Osteoblast (primary cell): ENCODE measurements at regions not wholly inside any gene's neighbourhood (a gene's known extent, or its start where the extent isn't known, plus 50 kb on each side); places are given as distances from the start of the nearest gene placed in this dataset.

Experiments
- DNase-seq: peaks from one replicate; pipeline ENCODE4 v3.0.0; 2011; ENCODE audit warnings: low spot score, mixed read lengths; ENCODE audit not compliant: insufficient read length; ENCODE audit errors: missing footprints
- H2AFZ ChIP-seq: 2 replicates; pipeline ENCODE4 v1.6.0; 2011; ENCODE audit warnings: mild to moderate bottlenecking, low read length
- H3K27ac ChIP-seq: 2 replicates; pipeline ENCODE4 v1.5.1; 2011; ENCODE audit warnings: mild to moderate bottlenecking, low read depth, low read length, moderate library complexity
- H3K27me3 ChIP-seq: 2 replicates; pipeline ENCODE4 v1.6.0; 2012; ENCODE audit warnings: mild to moderate bottlenecking, control low read depth, inconsistent platforms, low read length, moderate library complexity; ENCODE audit not compliant: insufficient read depth
- H3K36me3 ChIP-seq: 2 replicates; pipeline ENCODE4 v1.5.1; 2011; ENCODE audit warnings: mild to moderate bottlenecking, low read length, control low read depth, moderate library complexity; ENCODE audit not compliant: insufficient read depth
- H3K4me1 ChIP-seq: 2 replicates; pipeline ENCODE4 v1.5.1; 2011; ENCODE audit warnings: mild to moderate bottlenecking, low read length, control low read depth, moderate library complexity; ENCODE audit not compliant: insufficient read depth
- H3K4me2 ChIP-seq: 2 replicates; pipeline ENCODE4 v1.6.0; 2011; ENCODE audit warnings: mild to moderate bottlenecking, low read length; ENCODE audit not compliant: insufficient read depth
- H3K4me3 ChIP-seq: fragments of 200-600 bp; sonication (generic); 3 replicates; pipeline ENCODE4 v1.5.1; 2012; ENCODE audit warnings: mild to moderate bottlenecking, low read length, inconsistent platforms; ENCODE audit not compliant: insufficient read depth
- H3K79me2 ChIP-seq: 2 replicates; pipeline ENCODE4 v1.6.0; 2012; ENCODE audit warnings: mild to moderate bottlenecking, low read length, control low read depth, inconsistent platforms; ENCODE audit not compliant: insufficient read depth
- H3K9me3 ChIP-seq: 2 replicates; pipeline ENCODE4 v1.5.1; 2011; ENCODE audit warnings: low read depth, low read length, control low read depth
- H4K20me1 ChIP-seq: 2 replicates; pipeline ENCODE4 v1.6.0; 2012; ENCODE audit warnings: mild to moderate bottlenecking, low read length, control low read depth; ENCODE audit not compliant: insufficient read depth
- CTCF ChIP-seq: IDR thresholded peaks from 2 replicates; pipeline ENCODE4 v1.5.1; 2011; ENCODE audit warnings: mild to moderate bottlenecking, low read depth, low read length, moderate library complexity; ENCODE audit errors: extremely low read depth

DNA sequence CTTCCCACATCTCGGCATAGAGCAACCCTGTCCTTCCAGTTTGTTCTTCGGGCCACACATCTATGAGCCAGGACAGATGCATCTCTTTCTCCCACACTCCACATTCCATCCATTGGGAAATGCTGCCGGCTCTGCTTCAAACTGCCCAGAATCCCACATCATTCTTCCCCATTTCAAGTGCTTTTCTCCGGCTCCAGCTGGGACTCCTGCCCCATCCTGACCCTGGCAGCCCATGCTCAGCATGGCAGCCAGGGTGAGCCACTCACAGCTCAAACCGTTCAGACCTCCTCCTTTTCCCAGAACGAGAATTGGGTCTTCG lies 132.8 kb upstream of the SDK2 start:
- Histone ChIP-seq H3K9me3 (no peaks in the 10 kb centered on the region), H4K20me1 (no peaks in the 10 kb centered on the region), H2AFZ (no peak overlapping the region), H3K36me3 (no peaks in the 10 kb centered on the region), H3K27me3 (peaks cover 9% of the 10 kb centered on the region), H3K4me1 (no peaks in the 10 kb centered on the region), H3K4me3 (no peak overlapping the region), H3K79me2 (no peaks in the 10 kb centered on the region), H3K4me2 (no peak overlapping the region), H3K27ac (no peak overlapping the region)
- TF ChIP-seq CTCF = no peak
- DNase-seq = no peak

DNA sequence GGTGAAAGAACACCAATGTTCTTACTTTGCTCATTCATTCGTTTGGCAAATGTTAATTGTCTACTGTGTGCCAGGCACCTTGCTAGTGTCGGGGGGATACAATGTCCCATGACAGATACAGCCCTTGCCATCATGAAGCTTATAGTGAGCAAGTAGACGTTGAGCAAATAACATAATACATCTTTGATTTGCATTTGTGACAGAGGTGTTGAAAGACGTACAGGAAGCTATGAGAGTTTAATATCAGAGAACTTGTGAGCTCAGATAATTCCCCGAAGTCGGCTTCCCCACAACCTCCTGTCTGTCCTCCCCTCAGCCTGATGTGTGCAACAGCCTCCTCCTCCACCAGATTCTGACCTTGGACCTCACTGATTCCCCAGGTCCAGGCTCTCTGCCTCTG lies 138.0 kb upstream of the SDK2 start:
- H2AFZ ChIP-seq = no peak overlapping the region
- no peak overlapping the region for H3K4me3 ChIP-seq
- no peak overlapping the region for H3K4me2 ChIP-seq
- no peak for TF ChIP-seq CTCF
- peaks cover 18% of the 10 kb centered on the region for H3K27me3 ChIP-seq
- H3K27ac ChIP-seq = no peak overlapping the region
- H4K20me1 ChIP-seq = no peaks in the 10 kb centered on the region
- H3K4me1 ChIP-seq = no peaks in the 10 kb centered on the region
- no peaks in the 10 kb centered on the region for H3K79me2 ChIP-seq
- DNase-seq = no peak
- no peaks in the 10 kb centered on the region for H3K9me3 ChIP-seq
- H3K36me3 ChIP-seq = no peaks in the 10 kb centered on the region

GRCh38 chr17:73782641-73783381 lies 138.6 kb upstream of the SDK2 start:
- no peaks in the 10 kb centered on the region for H3K36me3 ChIP-seq
- H3K4me3 ChIP-seq = no peak overlapping the region
- DNase-seq = no peak
- no peaks in the 10 kb centered on the region for H3K9me3 ChIP-seq
- TF ChIP-seq CTCF = no peak
- no peaks in the 10 kb centered on the region for H3K79me2 ChIP-seq
- no peak overlapping the region for H3K4me2 ChIP-seq
- no peaks in the 10 kb centered on the region for H3K4me1 ChIP-seq
- H3K27me3 ChIP-seq = peaks cover 21% of the 10 kb centered on the region
- H2AFZ ChIP-seq = no peak overlapping the region
- H4K20me1 ChIP-seq = no peaks in the 10 kb centered on the region
- no peak overlapping the region for H3K27ac ChIP-seq

DNA sequence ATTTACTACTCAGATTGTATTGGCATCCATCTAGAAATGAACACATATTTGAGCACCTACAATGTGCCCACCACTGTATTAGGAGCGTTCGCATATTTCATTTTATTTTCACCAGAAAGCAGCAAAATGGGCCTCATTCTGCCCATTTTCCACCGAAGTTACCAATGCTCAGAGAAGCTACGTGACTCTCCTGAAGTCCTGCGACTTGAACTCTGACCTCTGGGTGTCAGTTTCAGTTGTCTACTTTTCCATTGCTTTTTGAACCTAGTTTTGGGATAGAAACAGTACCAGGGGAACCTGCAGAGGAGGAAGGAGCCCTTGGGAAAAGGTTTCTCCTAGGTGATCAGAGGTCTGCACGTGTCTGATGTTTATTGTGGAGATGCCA lies 139.1 kb upstream of the SDK2 start:
- Histone ChIP-seq H3K4me2 (no peak overlapping the region), H3K9me3 (no peaks in the 10 kb centered on the region), H3K4me3 (no peak overlapping the region), H3K4me1 (no peaks in the 10 kb centered on the region), H3K27ac (no peak overlapping the region), H2AFZ (no peak overlapping the region), H4K20me1 (no peaks in the 10 kb centered on the region), H3K79me2 (no peaks in the 10 kb centered on the region), H3K36me3 (no peaks in the 10 kb centered on the region), H3K27me3 (peaks cover 21% of the 10 kb centered on the region)
- no peak for TF ChIP-seq CTCF
- no peak for DNase-seq
